ENCODE measurements at regions not wholly inside any gene's neighbourhood (a gene's known extent, or its start where the extent isn't known, plus 50 kb on each side); places are given as distances from the start of the nearest gene placed in this dataset.
"Not testable (repeated sequence)": the region's sequence is repeated elsewhere in the genome, so short reads cannot be mapped to it uniquely, and the experiment has no call there.

GRCh38 chr4:3605491-3605890 lies 73.3 kb upstream of the LRPAP1 start:
- H3K36me3 ChIP-seq (ENCODE audit: low read depth), result no peaks in the 10 kb centered on the region
- no peaks in the 10 kb centered on the region for H3F3A ChIP-seq (ENCODE audit: insufficient read depth)
- no peak overlapping the region for H3K4me2 ChIP-seq (ENCODE audit: unreplicated experiment)
- in situ Hi-C loops (cut with MboI), result no loop called here
- H3K4me3 ChIP-seq, result no peak overlapping the region
- 60 to 62% methylated on average over 12 to 14 of the region's 14 CpGs for WGBS, 2 experiments (ENCODE audit: low coverage in 1 of 2, low lambda C conversion rate in 2 of 2, missing lambda C conversion rate in 2 of 2)
- no peak for TF ChIP-seq EZH2phosphoT487 (IDR thresholded peaks at IDR 0.05; ENCODE audit: insufficient read depth, low read depth)
- TF ChIP-seq EZH2 (IDR thresholded peaks at IDR 0.05; ENCODE audit: insufficient read depth, poor library complexity, severe bottlenecking), result no peak
- no peaks in the 10 kb centered on the region for H3K4me1 ChIP-seq (ENCODE audit: insufficient read depth)
- DNase-seq, result no peak
- no peaks in the 10 kb centered on the region for H3K9me3 ChIP-seq (ENCODE audit: low read depth)
- H2AFZ ChIP-seq, result no peak overlapping the region
- no peaks in the 10 kb centered on the region for H4K20me1 ChIP-seq (ENCODE audit: insufficient read depth)
- H3K9me2 ChIP-seq (ENCODE audit: insufficient read depth), result no peaks in the 10 kb centered on the region
- no peaks in the 10 kb centered on the region for H3K79me2 ChIP-seq (ENCODE audit: insufficient read depth)
- H3K9ac ChIP-seq, result no peak overlapping the region
- no peak overlapping the region for H3K27ac ChIP-seq
- H3K27me3 ChIP-seq (replicated peaks; ENCODE audit: insufficient read depth), result no peaks in the 10 kb centered on the region

GRCh38 chr4:3602886-3603645 lies 70.8 kb upstream of the LRPAP1 start:
- H2AFZ ChIP-seq; H3K9ac ChIP-seq; H3K4me3 ChIP-seq; H3K27ac ChIP-seq; in situ Hi-C loops (cut with MboI); H4K20me1 ChIP-seq (ENCODE audit: insufficient read depth); H3K9me2 ChIP-seq (ENCODE audit: insufficient read depth); H3K9me3 ChIP-seq (ENCODE audit: low read depth); H3K36me3 ChIP-seq (ENCODE audit: low read depth); H3F3A ChIP-seq (ENCODE audit: insufficient read depth); H3K27me3 ChIP-seq (replicated peaks; ENCODE audit: insufficient read depth); H3K79me2 ChIP-seq (ENCODE audit: insufficient read depth); H3K4me2 ChIP-seq (ENCODE audit: unreplicated experiment); DNase-seq; H3K4me1 ChIP-seq (ENCODE audit: insufficient read depth): not testable (repeated sequence)
- 27 to 32% methylated on average over 11 of the region's 11 CpGs for WGBS, 2 experiments (ENCODE audit: low coverage in 1 of 2, low lambda C conversion rate in 2 of 2, missing lambda C conversion rate in 2 of 2)

- in situ Hi-C loops (cut with MboI), result no loop called here
- TF ChIP-seq EZH2 (IDR thresholded peaks at IDR 0.05; ENCODE audit: insufficient read depth, poor library complexity, severe bottlenecking), result no peak
- no peak for TF ChIP-seq EZH2phosphoT487 (IDR thresholded peaks at IDR 0.05; ENCODE audit: insufficient read depth, low read depth)
- 0 out of 2 replicates have a peak, but pooled peaks cover under 1% of the 10 kb centered on the region for H3K27me3 ChIP-seq (replicated peaks; ENCODE audit: insufficient read depth)
Observed at GRCh38 chr4:3601992-3602391, 69.8 kb upstream of the LRPAP1 start.

GRCh38 chr4:3601108-3601690 lies 69.0 kb upstream of the LRPAP1 start:
- H3K4me2 ChIP-seq (ENCODE audit: unreplicated experiment); H3K79me2 ChIP-seq (ENCODE audit: insufficient read depth); H3K27ac ChIP-seq; H3F3A ChIP-seq (ENCODE audit: insufficient read depth); H3K9me3 ChIP-seq (ENCODE audit: low read depth); H3K4me3 ChIP-seq; H3K36me3 ChIP-seq (ENCODE audit: low read depth); DNase-seq; H3K27me3 ChIP-seq (replicated peaks; ENCODE audit: insufficient read depth); H3K4me1 ChIP-seq (ENCODE audit: insufficient read depth); H4K20me1 ChIP-seq (ENCODE audit: insufficient read depth); H3K9me2 ChIP-seq (ENCODE audit: insufficient read depth); H2AFZ ChIP-seq; in situ Hi-C loops (cut with MboI); H3K9ac ChIP-seq: not testable (repeated sequence)
- WGBS, 2 experiments (ENCODE audit: low coverage in 1 of 2, low lambda C conversion rate in 2 of 2, missing lambda C conversion rate in 2 of 2), result 54 to 61% methylated on average over 11 to 12 of the region's 12 CpGs

More at GRCh38 chr4:3601992-3602391, 69.8 kb upstream of the LRPAP1 start:
- H3K79me2 ChIP-seq (ENCODE audit: insufficient read depth), result no peaks in the 10 kb centered on the region
- no peak overlapping the region for H3K27ac ChIP-seq
- no peaks in the 10 kb centered on the region for H3K4me1 ChIP-seq (ENCODE audit: insufficient read depth)
- 17 to 36% methylated on average over 3 of the region's 3 CpGs for WGBS, 2 experiments (ENCODE audit: low coverage in 1 of 2, low lambda C conversion rate in 2 of 2, missing lambda C conversion rate in 2 of 2)
- no peak overlapping the region for H2AFZ ChIP-seq
- H3K9ac ChIP-seq, result no peak overlapping the region
- no peak overlapping the region for H3K4me3 ChIP-seq
- no peaks in the 10 kb centered on the region for H3F3A ChIP-seq (ENCODE audit: insufficient read depth)
- DNase-seq, result no peak
- H3K9me3 ChIP-seq (ENCODE audit: low read depth), result no peaks in the 10 kb centered on the region
- H3K9me2 ChIP-seq (ENCODE audit: insufficient read depth), result no peaks in the 10 kb centered on the region
- H3K36me3 ChIP-seq (ENCODE audit: low read depth), result no peaks in the 10 kb centered on the region
- H4K20me1 ChIP-seq (ENCODE audit: insufficient read depth), result no peaks in the 10 kb centered on the region
- no peak overlapping the region for H3K4me2 ChIP-seq (ENCODE audit: unreplicated experiment)

Data from GM23248 (cell line).